ENCODE measurements at regions not wholly inside any gene's neighbourhood (a gene's known extent, or its start where the extent isn't known, plus 50 kb on each side); places are given as distances from the start of the nearest gene placed in this dataset.

GRCh38 chr4:4680243-4680642, 138.4 kb upstream of the STX18 start:
- Histone ChIP-seq H3K36me3 (no peaks in the 10 kb centered on the region), H3K9me3 (no peaks in the 10 kb centered on the region), H3K4me1 (no peaks in the 10 kb centered on the region), H3K4me3 (no peak overlapping the region), H3K27me3 (no peaks in the 10 kb centered on the region), H3K27ac (no peak overlapping the region)
- ATAC-seq: no peak
- no peak for TF ChIP-seq CTCF (IDR thresholded peaks at IDR 0.05)
- DNase-seq: no peak
- intact Hi-C loops (cut with DNase I): no loop called here

DNA sequence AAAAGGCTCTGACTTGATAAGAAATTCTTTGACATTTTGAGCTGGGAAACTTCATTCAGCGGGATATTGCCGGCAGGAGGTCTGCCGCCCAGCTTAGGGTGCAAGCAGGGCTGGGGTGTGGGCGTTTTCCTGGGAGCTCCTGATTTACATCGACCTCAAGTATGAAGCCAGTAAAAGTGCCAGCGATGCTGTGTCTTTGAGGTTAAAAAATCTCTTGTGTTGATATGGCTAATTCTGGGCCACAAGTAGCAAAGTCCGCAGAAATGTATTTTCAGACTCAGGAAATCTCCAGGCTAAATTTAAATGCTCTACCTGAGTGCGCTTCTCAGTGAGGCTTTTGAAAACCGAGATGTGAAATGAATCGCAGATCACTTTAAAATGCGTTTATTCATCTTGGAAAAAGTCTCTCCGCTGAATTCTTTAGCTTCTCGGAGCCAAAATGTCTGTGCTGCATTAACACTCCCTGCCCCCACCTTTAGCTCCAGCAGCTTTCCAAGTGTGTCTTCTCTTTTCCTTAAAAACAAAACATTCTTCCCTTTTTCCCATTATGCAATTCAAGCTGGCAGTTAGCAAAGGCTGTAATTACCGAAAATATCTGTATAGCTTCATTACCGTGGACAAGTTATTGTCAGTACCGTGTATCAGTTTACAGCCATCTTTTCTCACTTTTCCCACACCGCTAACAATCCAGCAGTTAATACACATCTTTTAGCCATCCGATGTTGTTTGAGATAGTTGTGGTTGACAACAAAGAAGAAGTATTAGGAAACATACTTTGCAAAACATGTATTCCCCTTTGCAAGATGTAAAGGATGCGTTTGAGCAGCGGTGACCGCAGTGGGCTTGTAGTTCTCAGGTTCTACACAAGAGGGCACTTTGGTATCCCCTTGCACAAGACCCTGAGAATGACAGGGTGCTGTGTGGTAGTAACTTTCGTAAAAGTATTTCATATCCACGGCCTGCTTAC, 136.0 kb upstream of the STX18 start:
- no peak for DNase-seq
- ATAC-seq: peak; percentile 49
- intact Hi-C loops (cut with DNase I): no loop called here

GRCh38 chr4:4675641-4676040, 133.8 kb upstream of the STX18 start:
- Histone ChIP-seq H3K27ac (no peak overlapping the region), H3K36me3 (no peaks in the 10 kb centered on the region), H3K4me3 (no peak overlapping the region), H3K9me3 (no peaks in the 10 kb centered on the region), H3K27me3 (no peaks in the 10 kb centered on the region), H3K4me1 (no peaks in the 10 kb centered on the region)
- no peak for DNase-seq
- ATAC-seq: no peak
- no peak for TF ChIP-seq CTCF (IDR thresholded peaks at IDR 0.05)
- intact Hi-C loops (cut with DNase I): no loop called here

More for the DNA sequence above, 136.0 kb upstream of the STX18 start:
- Histone ChIP-seq H3K9me3 (no peaks in the 10 kb centered on the region), H3K4me1 (no peaks in the 10 kb centered on the region), H3K36me3 (no peaks in the 10 kb centered on the region), H3K4me3 (peak overlapping the region; percentile 1), H3K27me3 (no peaks in the 10 kb centered on the region), H3K27ac (no peak overlapping the region)
- TF ChIP-seq CTCF (IDR thresholded peaks at IDR 0.05): peak; percentile 41

- H3K27me3 ChIP-seq: no peaks in the 10 kb centered on the region
- no peaks in the 10 kb centered on the region for H3K4me1 ChIP-seq
- H3K9me3 ChIP-seq: no peaks in the 10 kb centered on the region
- TF ChIP-seq CTCF (IDR thresholded peaks at IDR 0.05): no peak
- H3K36me3 ChIP-seq: no peaks in the 10 kb centered on the region
- no peak overlapping the region for H3K27ac ChIP-seq
- H3K4me3 ChIP-seq: no peak overlapping the region
- no peak for DNase-seq
- intact Hi-C loops (cut with DNase I): no loop called here
- no peak for ATAC-seq
These were observed 133.3 kb upstream of the STX18 start for GRCh38 chr4:4675051-4675581.

GRCh38 chr4:4673070-4673469, 131.2 kb upstream of the STX18 start:
- intact Hi-C loops (cut with DNase I): no loop called here
- H3K4me3 ChIP-seq: no peak overlapping the region
- no peaks in the 10 kb centered on the region for H3K4me1 ChIP-seq
- H3K27ac ChIP-seq: no peak overlapping the region
- TF ChIP-seq CTCF (IDR thresholded peaks at IDR 0.05): no peak
- H3K36me3 ChIP-seq: no peaks in the 10 kb centered on the region
- H3K9me3 ChIP-seq: no peaks in the 10 kb centered on the region
- DNase-seq: no peak
- no peak for ATAC-seq
- H3K27me3 ChIP-seq: no peaks in the 10 kb centered on the region

Measured in upper lobe of right lung (tissue), 1 donor.